HT-29 (cell line): ENCODE measurements at regions not wholly inside any gene's neighbourhood (a gene's known extent, or its start where the extent isn't known, plus 50 kb on each side); places are given as distances from the start of the nearest gene placed in this dataset.
A peak's percentile ranks its signal among the peaks of the same experiment; 100 is the strongest.
"Not testable (repeated sequence)": the region's sequence is repeated elsewhere in the genome, so short reads cannot be mapped to it uniquely, and the experiment has no call there.

ENCODE experiments used
- DNase-seq: peaks from one replicate; pipeline ENCODE4 v3.0.0-alpha.2; 2015; ENCODE audit warnings: low spot score

- no peak for DNase-seq
Observed at GRCh38 chr15:92753591-92753990, 98.0 kb upstream of the FAM174B start.

- no peak for DNase-seq
Observed at GRCh38 chr15:92763459-92763858, 107.9 kb upstream of the FAM174B start.

DNA sequence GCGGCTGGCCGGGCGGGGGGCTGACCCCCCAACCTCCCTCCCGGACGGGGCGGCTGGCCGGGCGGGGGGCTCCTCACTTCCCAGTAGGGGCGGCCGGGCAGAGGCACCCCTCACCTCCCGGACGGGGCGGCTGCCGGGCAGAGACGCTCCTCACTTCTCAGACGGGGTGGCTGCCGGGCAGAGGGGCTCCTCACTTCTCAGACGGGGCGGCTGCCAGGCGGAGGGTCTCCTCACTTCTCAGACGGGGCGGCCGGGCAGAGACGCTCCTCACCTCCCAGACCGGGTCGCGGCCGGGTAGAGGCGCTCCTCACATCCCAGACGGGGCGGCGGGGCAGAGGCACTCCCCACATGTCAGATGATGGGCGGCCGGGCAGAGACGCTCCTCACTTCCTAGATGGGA is 112.6 kb upstream of the FAM174B start:
- DNase-seq = not testable (repeated sequence)

GRCh38 chr15:92770641-92771040 is 115.1 kb upstream of the FAM174B start:
- no peak for DNase-seq

DNA sequence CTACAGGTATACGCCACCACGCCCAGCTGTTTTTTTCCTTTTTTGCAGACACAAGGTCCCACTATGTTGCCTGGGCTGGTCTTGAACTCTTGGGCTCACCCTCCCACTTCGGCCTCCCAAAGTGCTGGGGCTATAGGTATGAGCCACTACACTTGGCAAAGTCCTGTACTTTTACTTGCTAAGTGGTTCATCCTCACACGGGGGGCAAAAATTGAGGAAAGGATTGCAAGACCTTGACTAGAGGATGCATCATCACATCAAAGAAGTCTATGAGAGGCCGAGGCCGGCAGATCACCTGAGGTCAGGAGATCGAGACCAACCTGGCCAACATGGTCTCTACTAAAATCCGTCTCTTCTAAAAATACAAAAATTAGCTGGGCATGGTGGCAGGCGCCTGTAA is 116.5 kb upstream of the FAM174B start:
- DNase-seq = no peak

- DNase-seq = no peak
Observed at GRCh38 chr15:92772626-92773244, 117.2 kb upstream of the FAM174B start.

DNA sequence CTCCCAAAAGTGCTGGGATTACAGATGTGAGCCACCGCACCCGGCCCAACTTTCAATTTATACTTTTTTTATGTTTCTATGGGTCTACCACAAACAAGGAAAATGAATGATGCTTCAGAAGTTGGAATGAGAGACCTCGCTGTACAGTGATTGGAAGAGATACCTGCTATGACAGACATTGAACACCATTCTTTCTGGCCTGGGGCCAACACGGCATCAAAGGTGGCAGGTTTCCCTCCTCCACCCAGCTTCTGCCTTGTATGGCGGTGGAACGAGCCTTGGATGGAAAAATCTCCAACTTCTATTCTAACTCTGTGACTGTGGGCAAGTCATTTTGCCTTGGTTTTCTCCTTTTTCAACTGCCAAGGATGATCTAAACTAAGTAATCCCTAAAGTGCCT is 117.8 kb upstream of the FAM174B start:
- DNase-seq = no peak

GRCh38 chr15:92779874-92780273 is 120.2 kb upstream of the CHD2 start:
- no peak for DNase-seq

GRCh38 chr15:92780843-92781242 is 119.3 kb upstream of the CHD2 start:
- DNase-seq = no peak

DNA sequence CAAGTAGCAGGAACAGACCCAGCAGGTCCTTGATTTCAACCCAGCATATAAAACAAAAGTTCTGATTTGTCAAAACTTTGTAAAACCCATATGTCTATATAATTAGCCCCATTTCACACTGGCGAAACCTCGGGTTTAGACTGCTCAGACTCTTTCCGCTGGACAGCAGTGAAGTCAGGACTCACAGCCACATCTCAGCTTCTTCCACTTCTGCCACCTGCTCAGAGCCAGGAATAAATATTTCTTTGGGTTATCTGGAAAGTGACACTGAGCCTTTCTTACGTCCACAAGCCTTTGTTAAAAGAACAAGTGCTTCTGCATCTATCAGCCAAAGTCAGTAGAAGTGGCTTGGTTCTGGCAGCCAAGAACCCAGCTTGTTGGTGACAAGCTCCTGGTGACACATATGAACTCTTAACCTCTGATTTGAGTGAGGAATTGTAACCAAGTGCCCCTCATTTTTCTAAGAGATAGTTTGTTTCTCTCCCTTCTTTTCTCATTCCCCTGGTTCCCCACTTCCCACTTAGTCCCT is 118.1 kb upstream of the CHD2 start:
- no peak for DNase-seq

GRCh38 chr15:92787116-92787515 is 113.0 kb upstream of the CHD2 start:
- no peak for DNase-seq

- DNase-seq = no peak
Observed at GRCh38 chr15:92788196-92788595, 111.9 kb upstream of the CHD2 start.

GRCh38 chr15:92788793-92789192 is 111.3 kb upstream of the CHD2 start:
- not testable (repeated sequence) for DNase-seq

- DNase-seq = no peak
Observed at GRCh38 chr15:92796161-92796611, 103.9 kb upstream of the CHD2 start.

DNA sequence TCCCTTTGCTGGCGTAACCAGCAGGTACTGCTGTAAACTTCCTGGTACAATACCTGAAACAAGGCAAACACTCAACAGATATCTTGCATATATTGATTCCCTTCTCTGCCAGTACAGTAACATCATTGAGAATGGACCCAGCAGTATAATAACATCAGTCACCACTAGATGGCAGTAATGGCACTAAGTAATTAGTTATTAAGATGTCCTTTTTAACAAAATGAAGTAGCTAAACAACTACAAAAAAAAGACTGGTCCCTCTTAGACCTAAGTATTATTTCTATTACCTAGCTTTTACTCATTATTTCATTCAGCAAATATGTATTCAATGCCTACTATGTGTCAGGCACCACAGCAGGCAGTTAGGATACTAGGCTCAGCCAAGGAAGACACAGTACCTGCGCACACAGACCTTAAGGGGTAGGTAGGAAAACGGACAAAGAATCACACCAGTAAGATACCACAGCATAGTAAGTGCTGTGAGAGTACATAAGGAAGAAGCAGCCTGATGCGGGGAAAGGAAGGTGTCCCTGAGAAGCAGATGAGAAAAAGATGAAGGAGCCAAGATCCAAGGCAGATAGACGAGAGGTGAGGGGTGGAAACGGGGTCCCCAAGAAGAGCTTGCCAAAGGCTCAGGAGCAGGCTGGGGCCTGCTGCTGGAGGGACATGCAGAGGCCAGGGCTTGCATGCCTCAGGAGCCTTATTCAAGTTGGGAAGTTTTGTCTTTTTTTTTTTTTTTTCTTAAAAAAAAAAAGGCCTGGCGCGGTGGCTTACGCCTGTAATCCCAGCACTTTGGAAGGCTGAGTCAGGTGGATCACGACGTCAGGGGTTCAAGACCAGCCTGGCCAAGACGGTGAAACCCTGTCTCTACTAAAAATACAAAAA is 102.7 kb upstream of the CHD2 start:
- peak; percentile 99 for DNase-seq

- DNase-seq = no peak
Observed at GRCh38 chr15:92800013-92800412, 100.1 kb upstream of the CHD2 start.

DNA sequence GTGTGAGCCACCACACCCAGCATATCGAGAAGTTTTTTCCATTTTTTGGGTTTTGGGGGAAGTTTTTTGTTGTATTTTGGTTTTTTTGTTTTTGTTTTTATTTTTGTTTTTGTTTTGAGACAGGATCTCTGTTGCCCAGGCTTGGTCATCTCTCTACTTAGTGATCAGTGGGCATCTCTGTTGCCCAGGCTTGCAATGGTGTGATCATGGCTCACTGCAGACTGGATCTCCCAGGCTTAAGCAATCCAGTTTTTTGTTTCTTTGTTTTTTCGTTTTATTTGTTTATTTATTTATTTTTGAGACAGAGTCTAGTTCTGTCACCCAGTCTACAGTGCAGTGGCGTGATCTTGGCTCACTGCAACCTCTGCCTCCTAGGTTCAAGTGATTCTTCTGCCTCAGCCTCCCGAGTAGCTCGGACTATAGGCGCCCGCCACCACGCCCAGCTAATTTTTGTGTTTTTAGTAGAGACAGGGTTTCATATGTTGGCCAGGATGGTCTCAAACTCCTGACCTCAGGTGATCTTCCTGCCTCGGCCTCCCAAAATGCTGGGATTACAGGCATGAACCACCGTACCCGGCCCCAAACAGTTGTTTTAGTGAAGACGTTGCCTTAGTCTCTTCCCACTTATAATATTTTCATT is 99.6 kb upstream of the CHD2 start:
- not testable (repeated sequence) for DNase-seq

GRCh38 chr15:92801056-92801773 is 98.9 kb upstream of the CHD2 start:
- peak; percentile 13 for DNase-seq

GRCh38 chr15:92801774-92802464 is 98.2 kb upstream of the CHD2 start:
- DNase-seq = peak; percentile 8

GRCh38 chr15:92803536-92803851 is 96.6 kb upstream of the CHD2 start:
- DNase-seq = no peak
